CD4-positive, alpha-beta T cell treated with Interleukin-17A for 1 hour (primary cell): ENCODE measurements at regions not wholly inside any gene's neighbourhood (a gene's known extent, or its start where the extent isn't known, plus 50 kb on each side); places are given as distances from the start of the nearest gene placed in this dataset.
"Not testable (repeated sequence)": the region's sequence is repeated elsewhere in the genome, so short reads cannot be mapped to it uniquely, and the experiment has no call there.

ENCODE experiments used
- DNase-seq: peaks from one replicate; pipeline ENCODE4 v3.0.0-alpha.2; 2020

- no peak for DNase-seq
Observed at GRCh38 chr9:88819476-88819875, 171.8 kb upstream of the S1PR3 start.

GRCh38 chr9:88820055-88820454 is 171.2 kb upstream of the S1PR3 start:
- DNase-seq: no peak

- no peak for DNase-seq
Observed at GRCh38 chr9:88821033-88821745, 170.1 kb upstream of the S1PR3 start.

- no peak for DNase-seq
Observed at GRCh38 chr9:88821746-88822106, 169.5 kb upstream of the S1PR3 start.

DNA sequence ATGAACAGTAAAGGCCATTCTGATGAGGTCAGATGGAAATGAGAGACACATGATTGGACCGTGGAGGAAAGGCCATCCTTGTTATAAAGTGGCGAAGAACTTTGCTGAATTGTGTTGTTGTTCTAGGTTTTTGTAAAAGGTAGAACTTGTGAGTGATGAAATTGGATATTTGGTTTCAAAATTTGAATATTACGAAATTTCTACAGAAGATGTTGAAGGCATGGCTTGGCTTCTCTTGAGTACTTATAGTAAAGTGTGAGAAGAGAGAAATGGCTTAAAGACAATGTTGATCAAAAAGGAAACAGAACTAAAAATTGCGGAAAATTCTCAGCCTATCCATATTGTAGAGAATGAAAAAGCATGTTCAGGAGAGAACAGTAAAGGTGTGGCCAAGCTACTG is 166.6 kb upstream of the S1PR3 start:
- DNase-seq: no peak

- no peak for DNase-seq
Observed at GRCh38 chr9:88826181-88826580, 165.1 kb upstream of the S1PR3 start.

GRCh38 chr9:88826771-88827181 is 164.5 kb upstream of the S1PR3 start:
- DNase-seq: no peak

DNA sequence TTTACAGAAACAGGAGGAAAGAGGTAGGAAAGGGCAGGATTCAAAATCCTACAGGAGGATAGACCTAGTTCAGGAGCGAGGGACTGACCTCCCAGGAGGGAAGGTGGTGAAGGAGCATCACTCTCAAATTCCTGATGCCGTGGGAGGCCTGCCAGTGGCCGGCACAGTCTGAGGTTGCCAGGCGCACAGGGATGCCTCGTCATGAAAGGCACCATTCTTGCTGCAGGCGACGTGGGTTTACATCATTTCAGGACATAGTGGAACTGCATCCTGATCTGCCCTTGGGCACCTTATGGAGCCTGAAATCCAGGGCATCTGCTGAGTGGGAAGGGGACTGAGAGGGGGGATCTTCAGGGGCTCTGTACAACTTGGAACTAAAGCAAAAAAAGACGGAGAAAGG is 163.2 kb upstream of the S1PR3 start:
- no peak for DNase-seq

GRCh38 chr9:88828492-88828974 is 162.7 kb upstream of the S1PR3 start:
- no peak for DNase-seq

- no peak for DNase-seq
Observed at GRCh38 chr9:88829276-88829675, 162.0 kb upstream of the S1PR3 start.

DNA sequence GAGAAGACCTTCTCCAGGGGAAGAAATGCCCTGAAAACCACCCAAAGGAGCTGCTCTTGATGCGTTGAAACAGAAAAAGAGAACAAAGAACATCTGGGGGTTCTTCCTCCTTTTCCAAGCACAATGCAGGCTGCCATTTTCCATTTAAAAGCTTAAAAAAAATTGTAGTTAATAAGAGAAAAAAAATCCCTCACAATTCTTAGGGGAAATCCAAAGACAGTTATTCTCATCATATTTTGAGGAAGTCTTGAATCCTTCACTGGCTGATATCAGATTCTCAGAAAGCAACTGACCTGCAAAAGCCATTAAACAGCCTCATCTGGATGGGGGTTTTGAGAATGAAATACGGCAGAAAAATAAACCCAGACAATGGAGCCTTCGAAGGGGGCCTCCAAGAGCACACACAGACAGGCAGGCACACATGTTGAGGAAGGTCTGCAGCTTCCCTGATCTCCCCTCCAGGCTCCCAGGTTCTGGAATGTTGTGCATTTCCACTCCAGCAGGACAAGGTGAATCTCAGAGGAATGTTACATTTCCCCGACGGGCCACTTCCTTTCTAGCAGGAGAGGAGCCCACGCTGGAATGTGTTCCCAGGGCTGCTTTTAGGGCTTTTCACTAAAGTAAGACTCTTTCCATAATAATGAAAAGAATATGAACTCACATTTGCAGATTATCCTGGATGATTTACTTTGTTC is 159.4 kb upstream of the S1PR3 start:
- DNase-seq: no peak

GRCh38 chr9:88833946-88834345 is 157.3 kb upstream of the S1PR3 start:
- DNase-seq: no peak

- peak; percentile 50 for DNase-seq
Observed at GRCh38 chr9:88835038-88835466, 156.2 kb upstream of the S1PR3 start.

DNA sequence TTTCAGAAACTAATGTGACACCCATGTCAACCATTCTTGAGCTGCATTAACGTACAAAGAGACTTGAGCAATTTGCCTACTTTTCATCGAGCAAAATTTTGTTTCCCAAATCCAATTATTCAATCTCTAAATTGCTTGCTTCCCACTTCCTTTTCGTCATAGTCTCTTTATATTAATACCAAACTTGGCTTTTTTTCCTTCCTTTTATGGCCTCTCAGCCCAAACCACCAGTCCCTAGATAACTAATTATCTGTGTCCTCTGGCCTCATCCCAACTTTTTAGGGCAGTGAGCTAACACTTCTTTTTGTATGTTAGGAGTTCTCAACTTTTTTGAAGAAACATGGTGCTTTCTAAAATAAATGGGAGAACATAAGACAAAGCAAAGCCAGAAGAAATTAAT is 155.5 kb upstream of the S1PR3 start:
- no peak for DNase-seq

DNA sequence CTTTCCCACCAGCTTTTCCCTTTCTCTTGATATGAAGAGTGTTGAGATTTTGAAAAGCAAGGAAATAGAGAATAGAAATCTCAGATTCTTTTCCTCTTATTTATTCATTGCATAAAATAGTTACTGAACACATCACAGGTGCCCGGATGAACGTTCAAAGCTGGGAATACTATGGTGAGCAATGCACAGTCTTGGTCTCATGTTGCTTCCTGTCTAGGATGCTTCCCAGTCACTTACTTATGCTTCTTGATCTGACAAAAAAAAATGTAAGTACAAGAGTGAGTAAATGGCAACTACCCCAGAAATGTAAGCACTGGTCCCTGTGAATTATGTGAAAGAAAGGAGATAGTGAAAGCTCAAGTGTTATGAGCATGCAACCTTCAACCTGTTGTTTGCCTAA is 153.5 kb upstream of the S1PR3 start:
- no peak for DNase-seq

- DNase-seq: not testable (repeated sequence)
Observed at GRCh38 chr9:88849878-88850277, 141.4 kb upstream of the S1PR3 start.

DNA sequence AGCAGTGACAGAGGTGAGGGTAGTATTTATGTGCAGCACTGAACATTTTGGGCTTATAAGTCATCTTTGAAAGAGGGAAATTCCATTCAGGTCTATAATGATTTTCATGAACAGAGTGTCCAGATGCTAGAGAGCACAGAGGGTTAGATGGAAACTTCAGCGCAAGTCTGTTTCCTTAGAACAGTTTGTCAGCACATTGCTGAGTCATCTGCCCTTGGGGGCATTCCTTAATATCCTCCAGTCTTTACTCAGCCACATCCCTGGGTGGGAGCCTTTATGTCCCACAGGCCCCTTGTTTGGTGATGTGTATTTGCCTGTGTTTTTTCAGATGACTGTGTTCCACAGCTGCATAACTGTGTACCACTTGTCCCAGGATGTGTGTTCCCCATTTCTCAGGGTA is 138.5 kb upstream of the S1PR3 start:
- no peak for DNase-seq

- no peak for DNase-seq
Observed at GRCh38 chr9:88870627-88871026, 120.6 kb upstream of the S1PR3 start.

GRCh38 chr9:88871669-88872068 is 119.6 kb upstream of the S1PR3 start:
- DNase-seq: no peak

DNA sequence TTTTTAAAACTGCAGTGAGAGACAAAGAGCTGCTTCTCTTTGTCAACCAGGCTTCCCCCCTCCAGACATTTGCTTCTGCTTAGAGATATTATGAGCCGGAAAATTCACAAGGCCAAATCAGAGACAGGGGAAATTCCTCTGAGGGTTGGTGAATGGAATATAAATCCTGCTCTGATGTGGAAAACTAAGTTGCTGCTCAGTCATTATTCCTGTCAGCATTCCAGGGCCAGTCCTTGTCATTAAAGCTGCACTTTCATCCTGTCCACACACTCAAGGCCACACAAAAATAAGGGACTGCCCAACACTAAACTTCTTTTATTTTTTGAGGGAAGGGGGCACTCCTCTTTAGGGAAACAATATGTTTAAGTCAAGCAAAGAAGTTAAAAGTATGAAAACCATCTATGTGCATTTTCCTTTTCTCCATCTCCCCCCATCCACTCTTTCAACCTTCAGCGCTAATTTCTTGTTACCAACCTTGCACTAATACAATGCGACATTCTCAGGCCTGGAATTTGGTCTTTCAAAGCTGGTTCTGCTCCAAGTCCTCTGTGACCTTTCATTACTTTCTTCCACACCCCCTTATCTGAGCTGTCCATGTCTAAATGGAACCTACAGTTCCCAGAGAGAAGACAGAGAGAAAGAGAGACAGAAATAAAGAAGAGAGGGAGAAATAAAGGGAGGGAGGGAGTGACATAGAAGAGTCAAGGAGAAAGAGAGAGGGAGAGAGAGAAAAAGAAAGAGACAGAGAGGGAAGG is 118.9 kb upstream of the S1PR3 start:
- DNase-seq: no peak

DNA sequence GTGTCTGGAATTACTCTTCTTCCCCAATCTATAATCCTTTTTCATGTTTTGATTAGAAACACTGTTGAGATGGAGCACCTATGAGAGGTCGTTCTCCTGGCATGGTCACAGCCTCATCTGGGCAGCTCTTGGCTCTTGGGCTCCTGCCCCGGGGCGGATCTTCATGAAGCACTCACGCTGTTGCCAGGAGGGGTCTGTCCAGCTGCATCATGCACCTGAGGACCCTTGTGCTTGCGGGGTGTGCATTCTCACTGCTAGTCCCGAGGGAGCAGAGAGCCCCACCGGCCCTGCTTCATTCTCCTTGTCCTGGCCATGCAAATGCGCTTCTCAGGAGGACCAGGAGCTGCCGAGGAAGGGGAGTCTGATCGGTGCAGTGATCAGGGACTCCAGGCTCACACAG is 117.6 kb upstream of the S1PR3 start:
- no peak for DNase-seq

DNA sequence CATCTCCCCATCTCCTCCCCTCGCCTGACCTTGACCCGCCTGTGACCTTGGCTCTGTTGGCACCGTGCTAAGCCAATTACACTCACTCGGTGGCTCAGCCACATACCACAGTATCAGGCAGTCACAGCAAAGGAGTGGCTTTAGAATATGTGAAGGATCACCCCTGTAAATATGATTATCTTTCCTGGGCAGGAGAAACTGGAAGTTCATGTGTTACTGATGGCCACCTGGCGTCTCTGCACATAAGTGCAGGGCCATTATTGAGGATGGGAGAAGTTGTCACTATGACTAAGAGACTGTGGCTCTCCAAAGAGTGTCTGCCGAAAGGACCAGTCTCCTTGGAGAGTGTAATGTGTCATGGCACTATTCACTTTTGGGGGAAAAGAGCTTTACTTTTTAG is 116.9 kb upstream of the S1PR3 start:
- DNase-seq: no peak

DNA sequence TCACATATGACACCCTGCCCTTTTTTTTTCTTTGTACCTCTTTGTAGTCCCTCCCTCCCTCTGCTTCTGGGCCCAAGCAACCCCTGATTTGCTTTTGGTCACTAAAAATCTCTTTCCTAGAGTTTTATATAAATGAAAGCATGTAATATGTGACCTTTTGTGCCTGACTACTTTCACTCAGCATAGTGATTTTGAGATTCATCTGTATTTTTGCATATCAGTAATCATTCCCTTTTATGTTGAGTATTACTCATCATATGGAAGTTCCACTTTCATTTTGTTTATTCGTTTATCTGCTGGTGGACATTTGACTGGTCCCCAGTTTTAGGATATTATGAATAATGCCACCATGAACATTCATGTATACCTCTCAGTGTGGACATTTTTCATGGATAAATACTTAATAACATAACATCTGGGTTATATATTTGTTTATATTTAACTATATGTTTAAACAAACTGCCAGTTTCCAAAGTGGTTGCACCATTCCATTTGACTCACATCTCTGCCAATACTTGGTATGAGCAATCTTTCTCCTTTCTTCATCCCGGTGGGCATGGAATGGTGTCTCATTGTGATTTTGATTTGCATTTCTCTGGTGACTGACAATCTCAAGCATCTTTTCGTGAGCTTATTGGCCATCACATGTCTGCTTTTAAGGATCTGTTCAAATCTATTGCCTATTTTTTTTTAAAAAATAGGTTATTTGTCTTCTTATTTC is 115.7 kb upstream of the S1PR3 start:
- no peak for DNase-seq
